ENCODE measurements at regions not wholly inside any gene's neighbourhood (a gene's known extent, or its start where the extent isn't known, plus 50 kb on each side); places are given as distances from the start of the nearest gene placed in this dataset.

- Histone ChIP-seq H3K79me2 (ENCODE audit: control insufficient read depth, insufficient read depth, low read length) (no peaks in the 10 kb centered on the region), H3K9ac (replicated peaks; ENCODE audit: extremely low read depth, insufficient read depth, low read length) (no peak overlapping the region), H2AFZ (ENCODE audit: low read depth, low read length) (no peak overlapping the region), H3K27ac (ENCODE audit: insufficient read depth, low read depth, low read length) (no peak overlapping the region), H3K36me3 (ENCODE audit: control insufficient read depth in 2 of 2, extremely low read depth in 1 of 2, insufficient read depth in 2 of 2, low read length in 2 of 2) (no peaks in the 10 kb centered on the region), H3K4me1 (ENCODE audit: control insufficient read depth, extremely low read depth, insufficient read depth, low read length) (no peaks in the 10 kb centered on the region), H3K27me3 (ENCODE audit: control insufficient read depth in 2 of 2, insufficient read depth in 2 of 2, low read length in 2 of 2) (no peaks in the 10 kb centered on the region), H3K9me1 (replicated peaks; ENCODE audit: control insufficient read depth, extremely low read depth, insufficient read depth, low read length) (no peaks in the 10 kb centered on the region), H3K4me3 (replicated peaks in 1 of 3; ENCODE audit: insufficient read depth in 1 of 3, low read depth in 1 of 3, low read length in 3 of 3) (no peak overlapping the region), H3K9me3 (replicated peaks; ENCODE audit: control insufficient read depth, insufficient read depth, low read length) (no peaks in the 10 kb centered on the region), H4K20me1 (replicated peaks; ENCODE audit: control insufficient read depth, extremely low read depth, insufficient read depth, low read length) (no peaks in the 10 kb centered on the region), H3K4me2 (ENCODE audit: insufficient read depth, low read length) (no peak overlapping the region)
- ChIA-PET POLR2A (no interaction called here), CTCF (no interaction called here)
- intact Hi-C loops (cut with micrococcal nuclease) (no loop called here), dilution Hi-C loops (cut with MboI; ENCODE audit: extremely low pct_ligation_motif_present, low sequenced_read_pairs) (no loop called here)
- BruUV-seq (replicated peaks) = no TSS peak
- TF ChIP-seq EZH2 (IDR thresholded peaks at IDR 0.05; ENCODE audit: borderline replicate concordance, low read depth, low read length, severe bottlenecking) = no peak
- TF ChIP-seq MYC (IDR thresholded peaks at IDR 0.05; ENCODE audit: low read depth, low read length) = no peak
- no peak for TF ChIP-seq CTCF (IDR thresholded peaks at IDR 0.05; ENCODE audit: extremely low read depth in 1 of 2, insufficient read depth in 1 of 2, low read depth in 1 of 2, low read length in 2 of 2)
- no peak for TF ChIP-seq POLR2A (IDR thresholded peaks at IDR 0.05; ENCODE audit: low read depth, low read length)
- no peak for TF ChIP-seq POLR2AphosphoS5 (IDR thresholded peaks at IDR 0.05; ENCODE audit: insufficient read depth, low read depth, low read length)
- no peak for TF ChIP-seq GATA2 (IDR thresholded peaks at IDR 0.05; ENCODE audit: insufficient read depth, insufficient read length, low read depth, low read length)
- no peak for TF ChIP-seq FOS (IDR thresholded peaks at IDR 0.05; ENCODE audit: borderline replicate concordance, insufficient read depth, low read length)
- TF ChIP-seq MAX (IDR thresholded peaks at IDR 0.05; ENCODE audit: insufficient read depth, insufficient read length) = no peak
- no peak for TF ChIP-seq JUN (IDR thresholded peaks at IDR 0.05; ENCODE audit: borderline replicate concordance, insufficient read depth, insufficient read length, low read depth)
- FAIRE-seq (no peak), DNase-seq (ENCODE audit: low read depth, low spot score) (no peak)
Observed at GRCh38 chr5:164186550-164186949, 681.1 kb downstream of the MAT2B start.

All from endothelial cell of umbilical vein (primary cell).